Ovary (tissue), 3 donors: ENCODE measurements at regions not wholly inside any gene's neighbourhood (a gene's known extent, or its start where the extent isn't known, plus 50 kb on each side); places are given as distances from the start of the nearest gene placed in this dataset.

Experiments used
- EP300 ChIP-seq: sonication (generic); formaldehyde crosslinking; IDR thresholded peaks from one replicate; pipeline ENCODE4 v1.6.1; 2017; ENCODE audit warnings: antibody characterized with exemption
- POLR2A ChIP-seq: fragments of 450-650 bp; IDR thresholded peaks from one replicate; pipeline ENCODE4 v1.6.1; 2017; ENCODE audit warnings: antibody characterized with exemption, mild to moderate bottlenecking, moderate library complexity
- TF ChIP-seq, protein P1 (sequence below), 3 donors: fragments of 450-650 bp in 2 of 3; fragments of 200-600 bp in 1 of 3; IDR thresholded peaks; one replicate each; pipeline versions ENCODE4 v1.5.1 to v1.8.0; 2016 to 2022; ENCODE audit warnings: antibody characterized with exemption in 3 of 3, mild to moderate bottlenecking in 1 of 3
- donor health status: DM: no; HTN: no; CAD: no.

DNA sequence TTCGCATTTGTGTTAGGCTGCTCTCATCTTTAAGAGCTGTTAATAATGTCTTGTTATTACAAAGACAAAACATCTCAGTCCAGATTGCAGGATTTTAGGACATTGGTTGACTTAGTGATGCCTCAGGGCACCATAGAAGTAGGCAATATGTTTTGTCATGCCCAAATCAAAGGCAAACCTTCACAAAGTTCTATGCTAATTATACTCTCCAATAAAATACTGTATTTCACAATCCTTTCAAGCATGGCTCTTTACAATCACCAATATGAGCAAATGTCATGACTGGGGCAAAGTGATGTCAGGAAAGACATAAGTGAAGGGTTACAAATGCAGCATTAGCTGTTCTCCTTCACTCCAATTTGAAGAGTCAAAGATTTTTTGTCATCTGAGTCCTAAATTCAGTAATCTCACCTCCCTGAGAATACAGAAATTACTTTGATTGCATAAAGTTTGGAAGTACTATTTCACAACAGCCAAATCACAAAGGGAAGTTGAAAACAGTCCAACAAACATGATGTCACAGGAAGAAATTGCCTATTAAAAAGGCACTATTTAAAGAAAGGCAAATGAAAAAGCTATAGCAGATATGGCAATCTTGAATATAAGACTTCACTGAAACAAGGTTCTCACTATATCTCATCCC, 303.2 kb downstream of the PRR16 start:
- TF ChIP-seq POLR2A (no peak), EP300 (no peak)
- TF ChIP-seq, protein P1, sequence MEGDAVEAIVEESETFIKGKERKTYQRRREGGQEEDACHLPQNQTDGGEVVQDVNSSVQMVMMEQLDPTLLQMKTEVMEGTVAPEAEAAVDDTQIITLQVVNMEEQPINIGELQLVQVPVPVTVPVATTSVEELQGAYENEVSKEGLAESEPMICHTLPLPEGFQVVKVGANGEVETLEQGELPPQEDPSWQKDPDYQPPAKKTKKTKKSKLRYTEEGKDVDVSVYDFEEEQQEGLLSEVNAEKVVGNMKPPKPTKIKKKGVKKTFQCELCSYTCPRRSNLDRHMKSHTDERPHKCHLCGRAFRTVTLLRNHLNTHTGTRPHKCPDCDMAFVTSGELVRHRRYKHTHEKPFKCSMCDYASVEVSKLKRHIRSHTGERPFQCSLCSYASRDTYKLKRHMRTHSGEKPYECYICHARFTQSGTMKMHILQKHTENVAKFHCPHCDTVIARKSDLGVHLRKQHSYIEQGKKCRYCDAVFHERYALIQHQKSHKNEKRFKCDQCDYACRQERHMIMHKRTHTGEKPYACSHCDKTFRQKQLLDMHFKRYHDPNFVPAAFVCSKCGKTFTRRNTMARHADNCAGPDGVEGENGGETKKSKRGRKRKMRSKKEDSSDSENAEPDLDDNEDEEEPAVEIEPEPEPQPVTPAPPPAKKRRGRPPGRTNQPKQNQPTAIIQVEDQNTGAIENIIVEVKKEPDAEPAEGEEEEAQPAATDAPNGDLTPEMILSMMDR (IDR thresholded peaks at IDR 0.05): no peak
